GM18511 (cell line): ENCODE measurements at regions not wholly inside any gene's neighbourhood (a gene's known extent, or its start where the extent isn't known, plus 50 kb on each side); places are given as distances from the start of the nearest gene placed in this dataset.

Experiments used
- ATAC-seq: cut with Tn5 transposase; IDR thresholded peaks from one replicate; pipeline ENCODE4 v1.9.1; 2021; ENCODE audit warnings: mild to moderate bottlenecking, moderate library complexity; ENCODE audit not compliant: unreplicated experiment

DNA sequence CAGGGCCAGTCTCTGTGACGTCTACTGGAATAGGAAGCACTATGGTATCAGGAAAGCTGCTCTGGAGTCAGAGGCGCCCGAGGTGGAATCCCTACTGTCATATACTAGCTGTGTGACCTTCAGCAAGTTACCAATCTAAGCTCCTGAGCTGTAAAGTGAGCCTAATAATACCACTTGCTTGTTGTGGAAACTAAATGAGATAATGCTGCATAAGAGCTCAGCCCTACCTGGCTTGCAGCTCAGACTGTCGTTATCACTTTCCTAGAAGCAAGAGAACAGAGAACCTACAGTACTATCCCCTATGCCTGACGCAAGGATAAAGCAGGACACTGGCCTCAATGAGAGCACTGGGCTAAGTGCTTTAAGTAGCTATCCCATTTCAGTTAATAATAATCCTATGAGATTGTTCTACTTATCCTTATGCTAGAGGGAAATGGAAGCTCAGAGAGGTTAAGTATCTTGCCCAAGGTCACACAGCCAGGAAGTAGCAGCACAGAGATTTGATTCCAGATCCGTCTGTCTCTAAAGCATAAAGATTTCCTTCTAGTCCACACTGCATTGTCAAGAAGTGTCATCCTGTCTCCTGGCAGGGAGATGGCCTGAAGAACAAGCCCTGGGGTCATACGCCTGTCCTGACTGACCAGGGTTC is 195.2 kb downstream of the TLE3 start:
- ATAC-seq = no peak

DNA sequence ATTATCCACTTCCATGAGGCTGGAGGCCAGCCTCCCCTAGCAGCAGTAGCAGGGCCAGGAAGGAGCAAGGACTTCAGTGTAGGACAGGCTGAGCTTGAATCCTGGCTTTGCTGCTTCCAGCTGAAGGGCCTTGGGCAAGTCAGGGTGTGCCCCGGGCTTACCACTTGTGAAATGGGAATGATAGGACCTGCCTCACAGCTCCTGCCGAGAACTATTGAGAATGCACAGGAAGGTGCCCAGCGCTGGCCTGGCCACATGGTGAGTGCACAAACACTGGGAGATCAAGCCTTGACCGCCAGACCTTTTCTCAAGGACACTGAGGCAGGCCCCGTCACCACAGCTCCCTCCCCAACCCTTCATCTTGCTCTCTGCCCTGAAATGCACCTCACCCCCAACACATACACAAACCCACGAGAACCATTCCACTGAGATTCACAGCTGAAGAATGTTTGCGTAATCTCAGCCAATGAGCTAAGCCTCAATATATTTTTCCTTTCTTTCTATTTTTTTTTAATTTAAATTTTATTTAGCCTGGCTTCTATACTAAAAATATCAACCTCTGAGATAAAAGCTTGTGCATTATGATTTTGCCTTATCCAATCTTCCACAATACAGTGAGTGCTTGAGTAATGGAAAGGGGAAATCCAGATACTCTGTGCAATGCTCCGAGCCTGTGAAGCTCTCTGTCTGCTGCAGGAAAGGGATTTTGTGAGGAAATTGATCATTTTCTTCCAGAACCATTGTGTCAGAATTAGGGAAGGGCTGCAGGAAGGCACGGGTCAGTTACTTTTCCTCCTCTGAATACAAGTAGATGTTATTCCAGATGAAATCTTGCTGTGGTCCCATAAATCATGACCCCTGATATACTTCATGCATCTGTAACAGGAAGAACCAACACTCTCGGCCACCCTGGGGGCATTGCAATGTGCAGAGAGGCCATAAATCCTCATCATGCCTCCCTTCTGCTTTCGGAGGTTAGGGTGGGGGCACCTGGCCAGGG is 193.9 kb downstream of the TLE3 start:
- ATAC-seq = no peak

DNA sequence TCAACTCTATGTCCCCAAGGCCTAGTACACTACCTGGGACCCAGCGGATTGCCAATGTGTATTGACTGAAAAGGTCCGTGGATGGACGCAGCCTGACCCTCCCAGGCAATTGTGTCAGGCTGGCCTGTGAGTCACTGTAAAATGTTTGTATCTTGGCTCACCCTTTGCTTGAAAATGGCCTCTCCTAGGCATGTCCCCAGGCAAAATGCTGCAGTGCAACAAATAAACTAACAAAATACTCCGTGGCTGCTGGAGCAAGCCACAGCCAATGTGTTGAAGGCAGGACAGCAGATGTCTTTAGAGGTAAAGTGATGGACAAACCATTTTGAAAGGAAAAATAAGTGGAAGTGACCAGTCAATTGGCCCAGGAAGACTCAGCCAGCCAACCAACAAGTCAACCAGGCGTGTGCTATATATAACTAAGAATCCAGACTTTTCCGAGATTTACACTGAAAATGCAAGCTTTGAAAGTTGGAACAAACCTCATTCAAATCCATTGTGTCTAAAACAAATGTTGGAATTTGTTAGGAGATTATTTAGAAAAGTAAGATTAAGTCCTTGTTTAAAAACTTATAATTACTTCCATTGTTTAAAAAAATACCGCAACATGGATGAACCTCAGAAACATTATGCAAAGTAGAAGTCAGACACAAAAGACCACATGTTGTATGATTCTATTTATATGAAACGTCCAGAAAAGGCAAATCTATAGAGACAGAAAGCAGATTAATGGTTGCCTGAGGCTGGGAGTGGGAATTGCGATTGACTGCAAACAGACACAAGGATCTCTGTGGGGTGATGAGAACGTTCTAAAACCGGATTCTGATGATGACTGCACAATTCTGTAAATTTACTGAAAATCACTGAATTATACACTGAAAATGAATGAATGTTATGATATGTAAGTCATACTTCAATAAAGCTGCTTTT is 191.2 kb downstream of the TLE3 start:
- no peak for ATAC-seq

DNA sequence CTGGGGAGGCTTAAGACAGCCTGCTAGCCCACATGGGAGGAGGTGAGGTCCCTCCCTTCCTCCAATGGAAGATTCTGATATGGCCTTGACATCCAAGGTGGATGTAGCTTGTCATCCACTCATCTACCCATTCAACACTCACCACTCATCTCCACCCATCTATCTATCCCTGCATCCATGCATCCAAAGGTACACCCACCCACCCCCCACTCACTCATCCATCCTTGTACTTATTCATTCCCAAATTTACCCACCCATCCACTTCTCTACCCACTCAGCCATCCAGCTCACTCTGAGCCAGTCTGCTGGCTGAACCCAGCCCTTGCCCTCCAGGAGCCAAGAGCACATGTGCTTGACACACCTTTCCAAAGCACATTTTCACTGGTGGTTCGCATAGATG is 189.7 kb downstream of the TLE3 start:
- no peak for ATAC-seq

DNA sequence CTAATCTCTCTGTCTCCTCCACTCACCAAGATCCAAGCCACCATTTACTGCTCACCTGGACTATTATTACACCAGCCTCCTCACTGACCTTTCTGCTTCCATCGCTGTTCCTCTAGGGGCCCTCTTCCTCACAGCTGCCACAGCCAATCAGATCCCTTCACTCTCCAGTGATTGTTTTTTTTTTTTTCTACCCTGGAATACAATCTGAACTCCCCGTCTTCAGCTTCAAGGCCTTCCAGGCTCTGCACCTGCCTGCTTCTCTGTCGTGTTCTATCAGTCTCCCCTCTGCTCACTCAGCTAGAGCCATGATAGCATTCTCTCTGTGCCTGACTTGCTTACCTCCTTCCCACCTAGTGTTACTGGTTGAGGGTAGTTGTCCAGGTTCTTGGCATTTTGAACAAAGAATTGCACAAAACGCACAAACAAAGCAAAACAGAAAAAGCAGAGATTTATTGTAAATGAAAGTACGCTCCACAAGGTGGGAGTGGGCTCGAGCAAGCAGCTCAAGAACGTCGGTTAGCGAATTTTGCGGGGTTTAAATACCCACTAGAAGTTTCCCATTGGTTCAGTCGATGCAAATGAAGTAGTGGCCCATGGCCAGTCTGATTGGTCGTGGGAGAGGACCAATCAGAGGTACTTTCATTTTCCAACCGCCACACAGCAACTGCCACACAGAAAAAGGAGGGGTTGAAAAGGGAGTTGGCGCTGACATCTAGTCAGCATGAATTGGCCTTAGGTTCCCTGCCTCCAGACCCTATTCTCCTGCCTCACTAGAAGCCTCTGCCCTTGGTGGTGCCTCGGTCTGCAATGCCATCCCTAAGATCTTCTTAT is 188.9 kb downstream of the TLE3 start:
- ATAC-seq = no peak

DNA sequence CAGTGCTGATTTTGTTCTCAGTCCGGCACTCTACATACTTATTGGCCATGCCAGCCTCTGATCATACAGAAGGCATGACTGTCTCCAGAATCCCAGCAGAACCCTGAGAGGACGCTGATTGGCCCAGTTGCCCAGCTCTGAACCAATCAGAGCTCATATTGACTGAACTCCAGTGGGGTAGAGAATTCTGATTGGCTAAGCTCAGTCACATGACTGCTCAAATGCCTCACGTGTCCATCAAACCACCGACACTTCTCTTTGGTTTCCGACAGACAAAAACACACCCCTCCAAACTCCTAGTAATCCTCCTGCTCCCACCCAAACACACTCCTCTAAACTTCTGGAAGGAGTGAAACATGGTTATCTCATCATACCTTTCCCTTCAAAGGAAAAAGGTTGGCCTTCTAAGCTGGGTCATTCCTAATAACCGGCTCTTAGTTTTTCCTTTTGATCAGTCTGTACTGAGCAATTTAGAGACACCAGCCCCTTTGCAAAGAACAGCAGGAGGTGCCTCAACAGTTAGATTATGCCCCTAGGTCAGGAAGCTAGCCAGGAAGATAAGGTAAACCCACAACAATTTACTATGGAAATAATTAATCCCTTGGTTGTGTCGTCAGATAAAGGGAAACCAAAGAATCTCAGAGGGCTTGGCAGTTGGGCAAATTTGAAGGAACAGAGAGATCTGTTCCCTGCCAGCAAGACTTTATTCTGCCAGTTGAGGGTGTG is 187.8 kb downstream of the TLE3 start:
- no peak for ATAC-seq

DNA sequence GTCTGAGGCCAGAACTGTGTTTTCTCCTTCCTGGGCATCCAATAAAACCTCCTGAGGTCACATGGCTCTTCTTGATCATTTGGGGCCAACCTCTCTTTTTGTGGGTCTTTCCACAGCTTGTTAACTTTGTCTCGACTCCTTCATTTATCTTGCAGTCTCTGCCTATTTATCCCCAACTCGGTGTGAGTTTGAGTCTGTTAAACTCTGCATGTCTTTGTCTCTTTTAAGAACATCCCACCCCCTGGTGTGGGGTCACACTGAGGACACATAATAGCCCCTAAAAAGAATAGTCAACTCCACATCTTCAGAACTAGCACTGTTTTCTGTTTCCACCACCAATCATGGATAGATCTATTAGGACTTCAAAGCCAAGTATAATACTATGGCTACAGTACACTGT is 187.2 kb downstream of the TLE3 start:
- ATAC-seq = no peak

DNA sequence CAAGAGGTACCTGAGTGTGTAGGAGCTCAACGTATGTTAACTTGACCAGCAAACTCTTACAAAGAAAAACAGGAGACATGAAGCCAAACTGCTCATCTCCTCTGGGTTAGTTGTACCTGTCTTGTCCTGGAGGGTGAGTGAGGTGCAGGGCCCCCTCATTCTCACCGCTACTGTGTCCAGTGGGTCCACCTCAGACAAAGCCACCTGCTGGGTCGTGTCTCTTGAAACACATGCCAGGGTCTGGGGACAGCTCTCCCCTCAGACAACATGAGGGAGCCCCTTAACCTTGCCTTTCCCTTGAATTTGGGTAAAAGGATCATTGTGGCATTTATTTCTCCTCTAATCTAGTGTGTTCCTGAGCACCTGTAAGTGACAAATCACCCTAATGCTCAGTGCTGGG is 185.6 kb downstream of the TLE3 start:
- ATAC-seq = no peak

DNA sequence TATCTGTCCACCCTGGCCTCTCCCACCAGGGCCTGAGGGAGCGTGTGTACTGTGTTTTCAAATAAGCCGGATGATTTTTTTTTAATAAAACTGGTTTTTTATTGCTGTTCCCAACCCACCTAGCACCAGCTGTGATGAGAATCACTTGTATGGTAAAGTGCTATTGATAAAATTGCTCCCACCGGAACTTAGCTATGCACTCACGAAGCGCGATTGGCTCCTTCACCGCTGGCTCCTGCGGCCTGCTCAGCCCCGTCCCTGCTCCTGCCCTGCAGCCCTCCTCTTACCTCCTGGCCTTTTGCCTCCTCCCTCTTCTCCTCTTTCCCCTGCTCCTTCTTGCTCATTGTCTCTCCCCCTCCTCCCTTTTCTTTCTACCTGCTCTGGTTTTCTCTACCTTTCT is 183.7 kb downstream of the TLE3 start:
- ATAC-seq = no peak

DNA sequence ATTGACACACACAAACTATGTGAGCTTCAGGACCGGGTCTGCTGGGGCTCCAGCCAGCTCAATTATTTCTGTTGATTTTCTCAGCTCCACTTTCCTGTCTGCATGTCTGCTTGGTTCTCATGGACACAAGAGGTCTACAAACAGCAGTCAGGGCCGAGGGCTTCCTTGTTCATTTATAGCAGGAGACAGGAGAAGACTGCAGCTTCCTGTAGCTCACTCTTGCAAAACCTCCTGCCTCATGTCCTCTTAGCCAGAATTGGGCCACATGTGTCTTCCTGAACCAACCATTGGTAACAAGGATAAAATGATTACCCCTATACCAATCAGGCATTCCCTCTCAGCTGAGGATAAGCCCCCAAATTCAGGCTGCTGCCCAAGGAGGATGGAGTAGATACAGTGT is 182.8 kb downstream of the TLE3 start:
- no peak for ATAC-seq

DNA sequence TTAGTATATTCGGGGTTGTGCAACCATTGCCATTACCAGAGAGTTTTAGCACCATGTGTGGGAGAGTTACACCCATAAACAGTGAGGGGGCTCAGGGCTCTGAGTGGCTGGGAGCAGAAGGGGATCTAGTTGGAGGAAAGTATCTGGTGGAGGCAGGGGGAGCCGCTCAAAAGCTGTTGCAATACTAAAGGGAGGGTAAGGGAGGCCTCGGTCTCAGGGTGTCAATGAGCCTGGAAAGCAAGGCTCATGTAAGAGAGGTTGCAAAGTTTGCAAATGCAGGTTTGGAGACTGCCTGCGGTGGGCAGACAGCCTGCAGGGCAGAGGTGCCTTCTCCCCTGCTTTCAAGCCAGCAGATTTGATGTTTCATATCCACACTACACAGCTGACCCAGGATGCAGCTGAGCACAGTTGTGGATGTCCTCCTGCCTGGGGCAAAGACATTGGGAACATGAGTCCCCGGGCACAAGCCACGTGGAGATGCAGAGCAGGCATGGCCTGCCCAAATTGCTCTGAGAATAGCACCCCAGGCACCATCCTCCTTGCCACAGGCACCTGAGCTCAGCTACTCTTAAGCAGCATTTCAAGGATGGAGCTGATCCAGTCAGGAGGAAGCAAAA is 181.4 kb downstream of the TLE3 start:
- ATAC-seq = no peak

DNA sequence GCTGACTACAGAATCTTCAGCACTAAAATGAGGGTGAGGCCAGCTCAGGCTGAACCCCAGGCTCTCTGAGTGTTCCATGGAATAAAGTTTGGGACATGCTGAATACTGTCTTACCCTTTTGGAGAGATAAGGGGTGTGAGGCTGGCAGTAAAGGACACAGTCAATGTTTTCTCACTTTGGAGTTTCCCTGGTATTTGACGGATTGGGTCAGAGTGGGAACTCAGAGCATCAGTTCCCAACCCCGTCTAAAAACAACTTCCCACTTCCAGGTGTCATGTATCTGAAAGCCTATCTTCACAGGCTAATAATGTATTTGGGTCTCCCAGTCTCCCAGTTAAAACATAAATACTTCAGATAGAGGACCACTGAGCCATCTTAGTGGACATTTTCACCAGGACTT is 180.7 kb downstream of the TLE3 start:
- no peak for ATAC-seq

DNA sequence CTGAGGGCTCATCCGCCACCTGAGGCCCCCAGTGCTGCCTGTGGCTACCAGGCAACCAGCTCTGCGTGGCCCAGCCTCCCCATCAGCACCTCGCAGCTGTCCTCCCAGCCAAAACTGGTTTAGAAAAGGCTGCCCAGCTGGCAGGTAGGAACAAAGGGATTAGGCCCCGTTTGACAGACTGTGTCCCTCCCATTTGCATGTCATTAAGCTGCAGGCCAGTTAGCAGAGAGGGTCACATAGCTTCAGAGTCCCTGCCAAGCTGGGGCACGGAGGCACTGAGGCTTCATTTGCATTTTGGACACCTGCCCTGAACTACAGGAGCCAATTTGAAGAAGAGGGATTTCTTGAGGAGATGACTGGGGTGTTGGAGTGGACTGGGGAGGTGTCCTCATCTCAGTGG is 177.9 kb downstream of the TLE3 start:
- ATAC-seq = no peak

DNA sequence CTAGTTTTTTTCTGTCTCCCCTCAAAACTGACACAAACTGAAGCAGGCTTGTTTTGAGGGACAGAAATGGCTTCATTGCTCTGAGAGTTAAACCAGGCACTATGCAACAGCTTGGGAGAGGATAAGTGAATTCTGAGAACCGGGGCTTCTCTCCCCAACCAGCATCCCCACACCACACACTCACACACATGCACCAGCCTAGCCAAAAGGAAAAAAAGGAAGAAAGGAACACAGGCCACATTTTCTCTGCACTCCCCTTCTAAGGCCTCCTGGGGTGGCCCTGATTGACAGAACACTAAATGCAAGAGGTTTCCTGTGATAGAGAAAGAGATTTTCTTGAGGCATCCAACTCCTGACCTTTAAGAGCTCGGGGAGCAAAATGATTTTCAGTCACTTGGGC is 177.5 kb downstream of the TLE3 start:
- no peak for ATAC-seq

DNA sequence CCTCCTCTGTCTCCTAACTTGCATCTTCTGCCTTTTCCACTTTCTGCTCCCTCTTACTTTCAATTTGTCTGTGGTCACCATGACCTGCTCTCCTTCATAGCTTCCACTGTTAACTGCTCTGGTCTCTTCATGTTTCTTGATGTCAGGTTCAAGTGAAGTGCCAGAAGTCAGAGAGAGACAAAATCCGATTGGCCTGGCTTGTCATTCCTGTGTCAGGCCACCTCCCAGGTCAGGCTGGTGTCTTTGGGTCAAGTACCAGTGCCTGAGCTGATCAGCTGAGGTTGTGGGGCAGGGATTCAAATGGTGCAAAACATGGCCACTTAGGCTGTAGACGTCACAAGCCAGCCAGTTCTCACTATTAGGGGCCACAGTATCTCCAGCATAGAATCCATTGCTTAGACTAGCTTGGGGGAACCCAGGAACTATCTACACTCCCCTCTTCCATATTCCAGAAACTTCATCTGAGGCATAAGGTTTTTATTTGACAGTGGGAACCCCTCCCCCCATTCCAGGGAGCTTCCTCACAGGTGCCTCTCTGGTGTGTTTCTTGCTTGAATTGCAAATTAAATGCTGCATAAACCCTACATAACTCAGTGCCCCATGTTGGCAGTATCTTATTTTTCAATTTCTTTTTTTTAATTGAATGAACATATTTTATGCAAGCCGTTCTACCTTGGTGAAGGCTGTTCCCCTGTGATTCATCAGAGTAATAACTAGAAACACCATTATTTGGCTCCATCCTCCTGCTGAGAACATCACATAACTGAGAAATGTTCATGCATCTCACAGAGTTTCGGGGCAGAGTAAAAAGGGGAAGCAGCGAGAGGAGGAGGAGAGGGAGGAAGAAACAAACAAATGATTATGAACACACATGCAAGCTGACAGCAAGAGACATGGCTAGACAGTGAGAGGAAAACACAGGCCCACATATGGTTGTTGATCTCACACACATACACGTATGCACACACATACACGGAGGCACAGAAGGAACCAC is 175.8 kb downstream of the TLE3 start:
- ATAC-seq = no peak

DNA sequence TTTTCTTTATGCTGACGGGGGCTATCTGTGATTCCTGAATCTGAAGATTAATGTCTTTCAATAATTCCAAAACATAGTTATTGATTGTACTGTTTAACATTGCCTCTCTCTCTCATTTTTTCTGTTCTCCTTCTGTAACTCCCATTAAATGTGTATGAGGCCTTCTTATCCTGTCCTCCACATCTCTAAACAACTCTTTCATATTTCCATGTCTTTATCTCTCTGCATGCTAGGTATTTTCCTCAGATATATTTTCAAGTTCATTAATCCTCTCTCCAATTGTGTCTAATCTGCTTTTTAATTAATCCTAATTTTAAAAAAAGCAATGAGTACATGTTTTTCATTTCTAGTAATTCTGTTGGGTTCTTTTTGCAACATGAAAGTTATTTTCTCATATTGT is 173.2 kb downstream of the TLE3 start:
- ATAC-seq = no peak

DNA sequence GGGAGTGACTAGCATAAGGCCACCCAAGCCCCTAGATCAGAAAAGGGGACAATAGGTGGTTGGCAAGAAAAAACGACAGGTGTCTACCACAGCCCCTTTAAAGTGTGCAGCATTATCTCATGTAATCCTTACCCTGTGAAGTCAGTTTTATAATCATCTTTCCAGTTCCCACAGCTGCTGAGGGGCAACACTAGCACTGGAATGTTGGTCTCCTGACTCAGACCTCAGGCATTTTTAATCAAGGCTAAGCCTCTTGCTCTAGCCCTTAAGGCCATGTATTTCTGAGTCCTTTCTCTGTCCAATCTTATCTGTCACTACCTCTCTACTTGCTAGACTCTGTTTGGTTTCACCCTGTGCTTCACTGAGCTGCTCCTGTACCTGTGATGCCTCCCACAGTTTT is 171.7 kb downstream of the TLE3 start:
- no peak for ATAC-seq

DNA sequence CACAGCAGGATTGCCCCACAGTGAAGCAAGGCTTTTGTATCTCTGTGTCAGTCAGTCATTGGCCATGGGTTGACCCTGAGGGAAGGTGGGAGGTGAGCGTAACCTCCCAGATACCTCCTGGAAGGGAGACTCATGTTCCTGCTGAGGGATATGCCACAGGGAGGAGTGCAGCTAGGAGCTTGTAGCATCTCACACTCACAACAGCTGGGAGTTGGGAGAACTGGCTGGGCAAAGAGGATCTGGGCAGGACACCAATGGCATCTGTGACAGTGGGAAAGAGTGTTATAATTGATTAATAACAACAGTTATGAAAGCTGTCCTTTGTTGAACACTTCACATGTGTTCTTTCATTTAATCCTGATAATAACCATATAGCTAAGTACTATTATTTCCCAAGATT is 171.0 kb downstream of the TLE3 start:
- ATAC-seq = no peak
